Mesenchymal stem cell (in vitro differentiated cells and primary cell): ENCODE measurements at regions not wholly inside any gene's neighbourhood (a gene's known extent, or its start where the extent isn't known, plus 50 kb on each side); places are given as distances from the start of the nearest gene placed in this dataset.

Experiments used
- DNase-seq: peaks from one replicate; pipeline ENCODE4 v3.0.0-alpha.2; 2013
- H2AFZ ChIP-seq: one replicate; pipeline ENCODE4 v1.6.1; 2013; ENCODE audit warnings: low read depth, mild to moderate bottlenecking, control low read depth, inconsistent platforms, low read length, moderate library complexity
- H2AK5ac ChIP-seq: 2 replicates; pipeline ENCODE4 v1.6.1; 2013; ENCODE audit warnings: low read length, moderate library complexity, mild to moderate bottlenecking, inconsistent platforms; ENCODE audit not compliant: severe bottlenecking
- H2BK120ac ChIP-seq: one replicate; pipeline ENCODE4 v1.6.1; 2013; ENCODE audit warnings: low read depth, mild to moderate bottlenecking, inconsistent platforms, low read length, moderate library complexity
- H2BK12ac ChIP-seq, 2 experiments: one replicate each; pipeline ENCODE4 v1.6.1; 2013; ENCODE audit warnings: inconsistent platforms in 2 of 2, low read length in 2 of 2, mild to moderate bottlenecking in 2 of 2, moderate library complexity in 2 of 2, control low read depth in 1 of 2
- H2BK15ac ChIP-seq: one replicate; pipeline ENCODE4 v1.6.1; 2013; ENCODE audit warnings: mild to moderate bottlenecking, low read depth, inconsistent platforms; ENCODE audit not compliant: poor library complexity, severe bottlenecking
- H2BK5ac ChIP-seq: 2 replicates; pipeline ENCODE4 v1.6.1; 2013; ENCODE audit warnings: low read depth, mild to moderate bottlenecking, low read length, control low read depth, inconsistent platforms; ENCODE audit not compliant: poor library complexity, severe bottlenecking
- H3K14ac ChIP-seq, 2 experiments: one replicate each; pipeline ENCODE4 v1.6.1; 2013; ENCODE audit warnings: inconsistent platforms in 2 of 2, low read length in 2 of 2, control low read depth in 1 of 2, mild to moderate bottlenecking in 1 of 2, moderate library complexity in 1 of 2
- H3K18ac ChIP-seq, 2 experiments: one replicate each; pipeline ENCODE4 v1.6.1; 2013; ENCODE audit warnings: inconsistent platforms in 2 of 2, low read length in 2 of 2, control low read depth in 1 of 2, low read depth in 1 of 2, mild to moderate bottlenecking in 1 of 2
- H3K23ac ChIP-seq, 2 experiments: one replicate each; pipeline ENCODE4 v1.6.1; 2013; ENCODE audit warnings: inconsistent platforms in 2 of 2, low read length in 2 of 2, mild to moderate bottlenecking in 2 of 2, moderate library complexity in 2 of 2, control low read depth in 1 of 2
- H3K27ac ChIP-seq: 2 replicates; pipeline ENCODE4 v1.5.1; 2013; ENCODE audit warnings: mild to moderate bottlenecking, moderate library complexity, low read length, control low read depth, inconsistent platforms; ENCODE audit not compliant: poor library complexity, severe bottlenecking
- H3K27me3 ChIP-seq, 2 experiments: 2 replicates each; pipeline versions ENCODE4 v1.6.1 to v1.7.0; 2013; ENCODE audit warnings: low read length in 2 of 2, mild to moderate bottlenecking in 2 of 2, moderate library complexity in 2 of 2, control low read depth in 1 of 2, inconsistent platforms in 1 of 2; ENCODE audit not compliant: control insufficient read depth in 1 of 2, insufficient read depth in 1 of 2
- H3K36me3 ChIP-seq, 2 experiments: 2 replicates each; pipeline versions ENCODE4 v1.6.1 to v1.7.0; 2013; ENCODE audit warnings: low read length in 2 of 2, control low read depth in 1 of 2, inconsistent platforms in 1 of 2, low read depth in 1 of 2, mild to moderate bottlenecking in 1 of 2; ENCODE audit not compliant: insufficient read depth in 2 of 2, control insufficient read depth in 1 of 2
- H3K4ac ChIP-seq, 2 experiments: one replicate each; pipeline ENCODE4 v1.6.1; 2013; ENCODE audit warnings: inconsistent platforms in 2 of 2, low read length in 2 of 2, mild to moderate bottlenecking in 2 of 2, moderate library complexity in 2 of 2, control low read depth in 1 of 2, low read depth in 1 of 2
- H3K4me1 ChIP-seq: 2 replicates; pipeline ENCODE4 v1.6.1; 2013; ENCODE audit warnings: low read depth, low read length, control low read depth; ENCODE audit not compliant: control insufficient read depth, insufficient read depth
- H3K4me2 ChIP-seq: 2 replicates; pipeline ENCODE4 v1.6.1; 2013; ENCODE audit warnings: low read length, mild to moderate bottlenecking, inconsistent platforms; ENCODE audit not compliant: poor library complexity, severe bottlenecking
- H3K4me3 ChIP-seq, 2 experiments: 2 replicates each; pipeline versions ENCODE4 v1.5.1 to v1.7.0; 2013; ENCODE audit warnings: low read length in 2 of 2, mild to moderate bottlenecking in 2 of 2, control low read depth in 1 of 2, low read depth in 1 of 2; ENCODE audit not compliant: insufficient read depth in 1 of 2
- H3K79me1 ChIP-seq: replicated peaks from 2 replicates; pipeline ENCODE4 v1.6.1; 2013; ENCODE audit warnings: mild to moderate bottlenecking, control low read depth, low read length, inconsistent platforms; ENCODE audit not compliant: poor library complexity, severe bottlenecking
- H3K9ac ChIP-seq: 2 replicates; pipeline ENCODE4 v1.7.0; 2013; ENCODE audit warnings: mild to moderate bottlenecking, low read length, moderate library complexity
- H3K9me3 ChIP-seq: 2 replicates; pipeline ENCODE4 v1.7.0; 2013; ENCODE audit warnings: mild to moderate bottlenecking, low read length; ENCODE audit not compliant: control insufficient read depth
- H4K8ac ChIP-seq: one replicate; pipeline ENCODE4 v1.6.1; 2013; ENCODE audit warnings: inconsistent platforms, mild to moderate bottlenecking, low read length, moderate library complexity
- H4K91ac ChIP-seq: one replicate; pipeline ENCODE4 v1.6.1; 2013; ENCODE audit warnings: mild to moderate bottlenecking, low read length, inconsistent platforms
- WGBS: methylation state at CpG from one replicate; pipeline ENCODE4 v1.1.7; 2013; ENCODE audit warnings: mixed read lengths; 5-methylcytosine and 5-hydroxymethylcytosine counted together

- H4K8ac ChIP-seq: no peak overlapping the region
- H3K79me1 ChIP-seq: no peaks in the 10 kb centered on the region
- no peak overlapping the region for H2AK5ac ChIP-seq
- WGBS: 94% methylated on average over 4 of the region's 4 CpGs
- no peaks in the 10 kb centered on the region for H3K36me3 ChIP-seq
- no peak overlapping the region for H2BK5ac ChIP-seq
- no peak for DNase-seq
- H4K91ac ChIP-seq: no peak overlapping the region
- H3K27me3 ChIP-seq: no peaks in the 10 kb centered on the region
- no peak overlapping the region for H2AFZ ChIP-seq
- H3K4me2 ChIP-seq: no peak overlapping the region
- H3K4me1 ChIP-seq: no peaks in the 10 kb centered on the region
- H3K23ac ChIP-seq: no peak overlapping the region
- no peak overlapping the region for H3K14ac ChIP-seq
- H2BK12ac ChIP-seq: no peak overlapping the region
- no peak overlapping the region for H2BK120ac ChIP-seq
- H2BK15ac ChIP-seq: no peak overlapping the region
- H3K4ac ChIP-seq: no peak overlapping the region
- H3K9me3 ChIP-seq: peaks cover 44% of the 10 kb centered on the region
- H3K9ac ChIP-seq: no peak overlapping the region
- no peak overlapping the region for H3K18ac ChIP-seq
- no peak overlapping the region for H3K4me3 ChIP-seq
- no peak overlapping the region for H3K27ac ChIP-seq
Observed at GRCh38 chr4:149218672-149219071, 597.0 kb downstream of the IQCM start.

DNA sequence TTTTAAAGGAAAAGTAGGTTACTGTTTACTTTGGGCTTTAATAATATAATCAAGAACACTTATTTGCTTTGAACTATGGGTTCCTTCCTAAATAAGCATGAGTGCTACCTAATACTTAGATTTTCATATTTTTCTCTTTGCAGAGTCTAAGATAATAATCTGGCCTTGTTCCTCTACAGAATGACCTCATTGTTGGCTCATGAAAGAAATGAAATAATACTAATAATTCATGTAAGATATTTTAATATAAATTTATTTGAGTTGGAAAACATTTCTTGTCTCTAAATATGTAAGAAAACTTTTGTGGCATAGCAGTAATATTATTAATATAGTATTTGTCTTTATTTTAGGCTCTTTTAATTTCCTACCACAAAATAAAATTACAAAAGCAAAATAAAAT lies 601.3 kb downstream of the IQCM start:
- no peak overlapping the region for H3K4ac ChIP-seq
- no peak overlapping the region for H3K23ac ChIP-seq
- H2BK15ac ChIP-seq: no peak overlapping the region
- no peak overlapping the region for H3K4me3 ChIP-seq
- no peak overlapping the region for H2AK5ac ChIP-seq
- H3K79me1 ChIP-seq: no peaks in the 10 kb centered on the region
- H4K91ac ChIP-seq: no peak overlapping the region
- no peak overlapping the region for H2BK5ac ChIP-seq
- H3K14ac ChIP-seq: no peak overlapping the region
- no peak overlapping the region for H4K8ac ChIP-seq
- DNase-seq: no peak
- no peak overlapping the region for H2BK12ac ChIP-seq
- no peak overlapping the region for H3K18ac ChIP-seq
- no peak overlapping the region for H3K4me2 ChIP-seq
- H3K4me1 ChIP-seq: no peaks in the 10 kb centered on the region
- no peak overlapping the region for H2BK120ac ChIP-seq
- no peak overlapping the region for H2AFZ ChIP-seq
- peaks cover 11% of the 10 kb centered on the region for H3K9me3 ChIP-seq
- no peak overlapping the region for H3K27ac ChIP-seq
- no peaks in the 10 kb centered on the region for H3K27me3 ChIP-seq
- no peaks in the 10 kb centered on the region for H3K36me3 ChIP-seq
- no peak overlapping the region for H3K9ac ChIP-seq

DNA sequence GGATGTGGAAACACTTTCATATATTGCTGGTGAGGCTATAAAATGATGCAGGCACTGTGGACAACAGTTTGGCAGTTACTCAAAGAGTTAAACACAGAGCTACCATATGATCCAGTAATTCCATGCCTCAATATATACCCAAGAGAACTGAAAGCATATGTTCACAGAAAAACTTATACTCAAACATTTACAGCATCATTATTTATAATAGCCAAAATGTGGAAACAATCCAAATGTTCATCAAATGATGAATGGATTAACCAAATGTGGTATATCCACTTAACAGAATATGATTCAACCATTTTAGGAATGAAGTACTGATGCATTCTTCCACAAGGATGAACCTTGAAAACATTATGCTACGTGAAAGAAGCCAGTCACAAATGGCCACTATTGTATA lies 603.8 kb downstream of the IQCM start:
- Histone ChIP-seq H3K9me3 (no peaks in the 10 kb centered on the region), H2BK5ac (no peak overlapping the region), H3K14ac (no peak overlapping the region), H2AK5ac (no peak overlapping the region), H3K18ac (no peak overlapping the region), H4K91ac (no peak overlapping the region), H3K4me3 (no peak overlapping the region), H3K36me3 (no peaks in the 10 kb centered on the region), H3K23ac (no peak overlapping the region), H3K27ac (no peak overlapping the region), H3K4me2 (no peak overlapping the region), H3K4me1 (no peaks in the 10 kb centered on the region), H2BK15ac (no peak overlapping the region), H2BK120ac (no peak overlapping the region), H4K8ac (no peak overlapping the region), H2BK12ac (no peak overlapping the region), H3K27me3 (no peaks in the 10 kb centered on the region), H3K9ac (no peak overlapping the region), H3K79me1 (no peaks in the 10 kb centered on the region), H2AFZ (no peak overlapping the region), H3K4ac (no peak overlapping the region)
- DNase-seq: no peak
- no CpG with 5 or more reads among the region's 1 CpG for WGBS

GRCh38 chr4:149203256-149204001 lies 612.2 kb downstream of the IQCM start:
- WGBS: 67% methylated on average over 1 of the region's 4 CpGs
- Histone ChIP-seq H2BK12ac (no peak overlapping the region), H3K18ac (no peak overlapping the region), H2AK5ac (no peak overlapping the region), H3K4me3 (no peak overlapping the region), H3K27me3 (no peaks in the 10 kb centered on the region), H2AFZ (no peak overlapping the region), H2BK5ac (no peak overlapping the region), H3K4me2 (no peak overlapping the region), H2BK15ac (no peak overlapping the region), H3K27ac (no peak overlapping the region), H3K14ac (no peak overlapping the region), H2BK120ac (no peak overlapping the region), H3K36me3 (no peaks in the 10 kb centered on the region), H4K91ac (no peak overlapping the region), H3K79me1 (no peaks in the 10 kb centered on the region), H3K9me3 (no peaks in the 10 kb centered on the region), H3K23ac (no peak overlapping the region), H4K8ac (no peak overlapping the region), H3K9ac (no peak overlapping the region), H3K4me1 (no peaks in the 10 kb centered on the region), H3K4ac (no peak overlapping the region)
- no peak for DNase-seq
